ENCODE measurements at regions not wholly inside any gene's neighbourhood (a gene's known extent, or its start where the extent isn't known, plus 50 kb on each side); places are given as distances from the start of the nearest gene placed in this dataset.
A peak's percentile ranks its signal among the peaks of the same experiment; 100 is the strongest.

- DNase-seq (ENCODE audit: low spot score), result peak; percentile 15
These were observed 50.2 kb upstream of the CDK1 start for GRCh38 chr10:60728056-60728455.

- DNase-seq (ENCODE audit: low spot score), result no peak
These were observed 52.0 kb upstream of the CDK1 start for GRCh38 chr10:60726257-60726656.

- DNase-seq (ENCODE audit: low spot score), result no peak
These were observed 55.7 kb upstream of the CDK1 start for GRCh38 chr10:60722623-60723022.

- no peak for DNase-seq (ENCODE audit: low spot score)
These were observed 58.6 kb upstream of the CDK1 start for GRCh38 chr10:60719721-60720120.

GRCh38 chr10:60718886-60719285 lies 59.4 kb upstream of the CDK1 start:
- DNase-seq (ENCODE audit: low spot score), result no peak

- DNase-seq (ENCODE audit: low spot score), result peak; percentile 9
These were observed 60.4 kb upstream of the CDK1 start for GRCh38 chr10:60717852-60718251.

GRCh38 chr10:60714233-60714632 lies 64.0 kb upstream of the CDK1 start:
- DNase-seq (ENCODE audit: low spot score), result no peak

GRCh38 chr10:60711496-60711895 lies 66.8 kb upstream of the CDK1 start:
- no peak for DNase-seq (ENCODE audit: low spot score)

GRCh38 chr10:60710041-60710440 lies 68.2 kb upstream of the CDK1 start:
- no peak for DNase-seq (ENCODE audit: low spot score)

GRCh38 chr10:60708666-60709065 lies 69.6 kb upstream of the CDK1 start:
- DNase-seq (ENCODE audit: low spot score), result no peak

GRCh38 chr10:60707841-60708240 lies 70.4 kb upstream of the CDK1 start:
- DNase-seq (ENCODE audit: low spot score), result no peak

- DNase-seq (ENCODE audit: low spot score), result no peak
These were observed 72.1 kb upstream of the CDK1 start for GRCh38 chr10:60706146-60706545.

GRCh38 chr10:60705376-60705775 lies 72.9 kb upstream of the CDK1 start:
- no peak for DNase-seq (ENCODE audit: low spot score)

GRCh38 chr10:60704471-60704870 lies 73.8 kb upstream of the CDK1 start:
- DNase-seq (ENCODE audit: low spot score), result no peak

- no peak for DNase-seq (ENCODE audit: low spot score)
These were observed 74.8 kb upstream of the CDK1 start for GRCh38 chr10:60703266-60704041.

- DNase-seq (ENCODE audit: low spot score), result no peak
These were observed 90.6 kb upstream of the CDK1 start for GRCh38 chr10:60687679-60688078.

GRCh38 chr10:60684091-60684490 lies 94.2 kb upstream of the CDK1 start:
- DNase-seq (ENCODE audit: low spot score), result no peak

GRCh38 chr10:60681103-60681502 lies 97.2 kb upstream of the CDK1 start:
- no peak for DNase-seq (ENCODE audit: low spot score)

GRCh38 chr10:60679388-60679990 lies 98.8 kb upstream of the CDK1 start:
- DNase-seq (ENCODE audit: low spot score), result no peak

GRCh38 chr10:60678978-60679377 lies 99.3 kb upstream of the CDK1 start:
- no peak for DNase-seq (ENCODE audit: low spot score)

- DNase-seq (ENCODE audit: low spot score), result no peak
These were observed 100.6 kb upstream of the CDK1 start for GRCh38 chr10:60677531-60678129.

- DNase-seq (ENCODE audit: low spot score), result no peak
These were observed 103.0 kb upstream of the CDK1 start for GRCh38 chr10:60675236-60675635.

GRCh38 chr10:60669501-60669900 lies 108.8 kb upstream of the CDK1 start:
- no peak for DNase-seq (ENCODE audit: low spot score)

- DNase-seq (ENCODE audit: low spot score), result no peak
These were observed 112.1 kb upstream of the CDK1 start for GRCh38 chr10:60666221-60666620.

All from RKO (cell line).